ENCODE measurements at regions not wholly inside any gene's neighbourhood (a gene's known extent, or its start where the extent isn't known, plus 50 kb on each side); places are given as distances from the start of the nearest gene placed in this dataset.
A peak's percentile ranks its signal among the peaks of the same experiment; 100 is the strongest.

- no peak for DNase-seq (ENCODE audit: low spot score)
Observed at GRCh38 chr9:13487498-13487897, 208.0 kb upstream of the MPDZ start.

GRCh38 chr9:13487071-13487470 is 207.6 kb upstream of the MPDZ start:
- no peak for DNase-seq (ENCODE audit: low spot score)

- DNase-seq (ENCODE audit: low spot score) = peak; percentile 68
Observed at GRCh38 chr9:13485068-13485596, 205.6 kb upstream of the MPDZ start.

- DNase-seq (ENCODE audit: low spot score) = no peak
Observed at GRCh38 chr9:13484186-13484585, 204.7 kb upstream of the MPDZ start.

GRCh38 chr9:13481274-13481673 is 201.8 kb upstream of the MPDZ start:
- no peak for DNase-seq (ENCODE audit: low spot score)

- DNase-seq (ENCODE audit: low spot score) = no peak
Observed at GRCh38 chr9:13480693-13481092, 201.2 kb upstream of the MPDZ start.

GRCh38 chr9:13479096-13479495 is 199.6 kb upstream of the MPDZ start:
- DNase-seq (ENCODE audit: low spot score) = no peak

GRCh38 chr9:13478639-13479038 is 199.1 kb upstream of the MPDZ start:
- DNase-seq (ENCODE audit: low spot score) = no peak

- DNase-seq (ENCODE audit: low spot score) = no peak
Observed at GRCh38 chr9:13478160-13478559, 198.7 kb upstream of the MPDZ start.

- DNase-seq (ENCODE audit: low spot score) = no peak
Observed at GRCh38 chr9:13470836-13471235, 191.3 kb upstream of the MPDZ start.

- no peak for DNase-seq (ENCODE audit: low spot score)
Observed at GRCh38 chr9:13467157-13467556, 187.7 kb upstream of the MPDZ start.

GRCh38 chr9:13461414-13461991 is 182.0 kb upstream of the MPDZ start:
- no peak for DNase-seq (ENCODE audit: low spot score)

- DNase-seq (ENCODE audit: low spot score) = no peak
Observed at GRCh38 chr9:13459071-13459470, 179.6 kb upstream of the MPDZ start.

- DNase-seq (ENCODE audit: low spot score) = no peak
Observed at GRCh38 chr9:13457795-13458194, 178.3 kb upstream of the MPDZ start.

- DNase-seq (ENCODE audit: low spot score) = no peak
Observed at GRCh38 chr9:13450723-13451122, 171.2 kb upstream of the MPDZ start.

- DNase-seq (ENCODE audit: low spot score) = no peak
Observed at GRCh38 chr9:13448482-13448881, 169.0 kb upstream of the MPDZ start.

- no peak for DNase-seq (ENCODE audit: low spot score)
Observed at GRCh38 chr9:13447843-13448422, 168.4 kb upstream of the MPDZ start.

GRCh38 chr9:13446938-13447842 is 167.7 kb upstream of the MPDZ start:
- DNase-seq (ENCODE audit: low spot score) = peak; percentile 8

- no peak for DNase-seq (ENCODE audit: low spot score)
Observed at GRCh38 chr9:13446286-13446937, 166.9 kb upstream of the MPDZ start.

GRCh38 chr9:13445103-13445500 is 165.6 kb upstream of the MPDZ start:
- no peak for DNase-seq (ENCODE audit: low spot score)

- DNase-seq (ENCODE audit: low spot score) = no peak
Observed at GRCh38 chr9:13444245-13445102, 165.0 kb upstream of the MPDZ start.

All from GM03348 (cell line).